GM19328 (cell line): ENCODE measurements at regions not wholly inside any gene's neighbourhood (a gene's known extent, or its start where the extent isn't known, plus 50 kb on each side); places are given as distances from the start of the nearest gene placed in this dataset.
"Not testable (repeated sequence)": the region's sequence is repeated elsewhere in the genome, so short reads cannot be mapped to it uniquely, and the experiment has no call there.

Source experiments
- ATAC-seq: cut with Tn5 transposase; IDR thresholded peaks from one replicate; pipeline ENCODE4 v1.9.1; 2021; ENCODE audit warnings: mild to moderate bottlenecking, moderate library complexity; ENCODE audit not compliant: unreplicated experiment

DNA sequence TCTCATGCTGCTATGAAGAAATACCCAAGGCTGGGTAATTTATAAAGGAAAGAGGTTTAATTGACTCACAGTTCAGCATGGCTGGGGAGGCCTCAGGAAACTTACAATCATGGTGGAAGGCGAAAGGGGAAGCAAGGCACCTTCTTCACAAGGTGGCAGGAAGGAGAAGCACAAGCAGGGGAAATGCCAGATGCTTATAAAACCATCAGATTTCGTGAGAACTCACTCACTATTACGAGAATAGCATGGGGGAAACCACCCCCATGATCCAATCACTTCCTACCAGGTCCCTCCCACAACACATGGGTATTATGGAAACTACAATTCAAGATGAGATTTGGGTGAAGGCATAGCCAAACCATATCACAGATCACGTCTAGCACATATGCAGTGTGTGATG lies 61.8 kb upstream of the MARCKS start:
- not testable (repeated sequence) for ATAC-seq

DNA sequence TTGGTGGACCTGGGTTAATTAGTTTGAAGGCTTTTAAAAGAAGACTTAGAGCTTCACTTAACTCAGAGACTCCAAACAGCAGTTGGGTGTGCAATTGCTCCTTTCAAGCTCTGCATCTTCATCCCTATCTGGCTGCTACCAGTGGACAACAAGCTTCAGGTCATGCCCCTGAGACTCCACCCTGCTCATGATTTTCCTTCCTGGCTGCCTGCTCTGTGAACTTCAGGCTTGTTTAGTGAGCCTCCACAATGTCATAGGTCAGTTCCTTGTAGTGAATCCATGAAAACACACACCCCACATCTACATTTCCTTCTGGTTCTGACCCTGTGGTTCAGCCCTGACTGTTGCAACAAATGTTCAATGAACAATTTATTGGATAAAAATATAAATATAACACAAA lies 61.1 kb upstream of the MARCKS start:
- ATAC-seq: no peak

DNA sequence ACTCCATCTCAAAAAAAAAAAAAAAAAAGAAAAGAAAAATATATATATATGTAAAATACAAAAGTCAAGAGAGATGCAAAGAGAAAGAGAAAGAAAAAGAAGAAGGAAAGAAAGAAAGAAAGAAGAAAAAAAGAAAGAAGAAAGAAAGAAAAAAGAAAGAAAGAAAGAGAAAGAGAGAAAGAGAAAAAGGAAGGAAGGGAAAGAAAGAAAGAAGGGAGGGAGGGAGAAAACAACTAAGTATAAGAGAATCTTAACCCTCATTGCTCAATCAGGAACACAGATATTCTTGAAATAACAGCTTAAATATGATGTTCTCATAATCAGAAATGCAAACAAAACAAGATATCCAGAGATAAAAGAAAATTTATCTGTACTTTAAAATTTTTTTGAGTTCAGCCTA lies 54.4 kb upstream of the MARCKS start:
- no peak for ATAC-seq

DNA sequence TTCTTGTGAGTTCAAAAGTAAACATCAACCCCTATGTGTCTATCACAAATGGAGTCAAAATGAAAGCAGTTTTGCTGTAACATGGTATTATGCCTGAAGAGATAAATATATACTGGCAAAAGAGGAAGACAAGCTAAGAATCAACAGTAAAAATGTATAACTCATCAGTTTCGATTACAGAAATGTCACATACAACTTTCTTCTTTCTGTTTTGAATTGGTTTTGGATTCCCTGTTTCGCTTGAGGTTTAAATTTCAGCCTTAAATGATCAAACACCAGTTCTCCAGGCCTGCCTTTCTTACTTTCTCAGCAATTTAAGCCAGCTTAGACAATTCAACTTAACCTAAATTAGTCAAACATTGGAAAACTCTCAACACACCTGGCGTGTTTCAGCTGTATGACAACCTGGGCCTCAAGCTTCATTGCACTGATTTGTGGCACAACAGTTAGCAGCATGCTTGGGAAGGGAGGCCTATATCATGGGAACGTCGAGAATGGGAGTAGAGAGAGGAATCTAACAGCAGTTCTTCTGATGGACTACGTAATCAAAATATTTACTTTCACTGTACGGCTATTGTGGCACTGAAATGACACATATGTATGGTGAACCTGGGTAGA lies 51.9 kb upstream of the MARCKS start:
- ATAC-seq: peak; percentile 80

DNA sequence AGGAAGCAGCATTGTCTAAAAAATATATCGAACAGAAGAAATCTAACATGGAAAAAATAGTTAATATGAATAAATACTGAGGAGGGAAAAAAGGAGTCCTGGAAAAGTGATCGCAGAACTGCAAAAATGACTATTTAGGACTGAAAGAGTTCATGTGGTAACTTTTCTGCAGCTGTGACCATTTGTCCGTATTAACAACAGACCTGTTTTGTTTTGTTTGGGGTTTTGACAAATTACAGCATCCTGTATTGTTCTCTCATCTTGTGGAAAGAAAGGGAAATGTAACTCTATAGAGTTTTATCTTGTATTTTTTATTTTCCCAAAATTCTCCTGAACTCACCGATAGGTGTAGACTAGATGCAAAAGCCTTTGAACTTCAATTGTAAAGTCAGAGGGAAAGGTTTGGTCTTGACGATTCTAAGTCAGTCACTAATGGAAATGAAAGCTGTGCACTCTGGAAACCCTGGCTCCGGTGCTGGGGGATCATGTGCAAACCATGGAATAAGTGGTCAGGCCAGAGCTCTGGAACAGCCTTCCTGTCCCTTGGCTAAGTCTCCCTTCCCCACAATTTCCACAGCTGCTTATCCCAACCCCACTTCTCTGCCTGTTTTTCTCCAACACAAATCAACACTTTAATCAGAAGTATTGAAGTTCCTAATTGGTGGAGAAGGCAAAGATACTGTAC lies 51.2 kb upstream of the MARCKS start:
- ATAC-seq: no peak
